CD4-positive, alpha-beta T cell treated with Interleukin-10 for 1 hour (primary cell): ENCODE measurements at regions not wholly inside any gene's neighbourhood (a gene's known extent, or its start where the extent isn't known, plus 50 kb on each side); places are given as distances from the start of the nearest gene placed in this dataset.
"Not testable (repeated sequence)": the region's sequence is repeated elsewhere in the genome, so short reads cannot be mapped to it uniquely, and the experiment has no call there.

Source experiments
- DNase-seq: peaks from one replicate; pipeline ENCODE4 v3.0.0-alpha.2; 2020

GRCh38 chr14:30387871-30388270 is 171.1 kb upstream of the G2E3 start:
- DNase-seq, result no peak

GRCh38 chr14:30389134-30389876 is 169.7 kb upstream of the G2E3 start:
- DNase-seq, result no peak

- no peak for DNase-seq
Observed at GRCh38 chr14:30389877-30390385, 169.0 kb upstream of the G2E3 start.

GRCh38 chr14:30395065-30395464 is 163.9 kb upstream of the G2E3 start:
- no peak for DNase-seq

GRCh38 chr14:30402846-30403245 is 156.1 kb upstream of the G2E3 start:
- no peak for DNase-seq

- no peak for DNase-seq
Observed at GRCh38 chr14:30403791-30404190, 155.2 kb upstream of the G2E3 start.

GRCh38 chr14:30409508-30410015 is 149.4 kb upstream of the G2E3 start:
- DNase-seq, result not testable (repeated sequence)

- DNase-seq, result no peak
Observed at GRCh38 chr14:30410986-30411385, 148.0 kb upstream of the G2E3 start.

- not testable (repeated sequence) for DNase-seq
Observed at GRCh38 chr14:30413184-30413583, 145.8 kb upstream of the G2E3 start.

GRCh38 chr14:30417121-30417520 is 141.8 kb upstream of the G2E3 start:
- no peak for DNase-seq

GRCh38 chr14:30417999-30418398 is 141.0 kb upstream of the G2E3 start:
- DNase-seq, result no peak

- DNase-seq, result no peak
Observed at GRCh38 chr14:30419037-30419436, 139.9 kb upstream of the G2E3 start.

- DNase-seq, result no peak
Observed at GRCh38 chr14:30420515-30420914, 138.4 kb upstream of the G2E3 start.

- DNase-seq, result no peak
Observed at GRCh38 chr14:30426463-30426862, 132.5 kb upstream of the G2E3 start.

- no peak for DNase-seq
Observed at GRCh38 chr14:30427401-30427800, 131.6 kb upstream of the G2E3 start.

GRCh38 chr14:30427846-30428245 is 131.1 kb upstream of the G2E3 start:
- no peak for DNase-seq

GRCh38 chr14:30431552-30431951 is 127.4 kb upstream of the G2E3 start:
- DNase-seq, result no peak

- no peak for DNase-seq
Observed at GRCh38 chr14:30440961-30441360, 118.0 kb upstream of the G2E3 start.

GRCh38 chr14:30443368-30444007 is 115.5 kb upstream of the G2E3 start:
- no peak for DNase-seq

- DNase-seq, result no peak
Observed at GRCh38 chr14:30444451-30444850, 114.5 kb upstream of the G2E3 start.

- no peak for DNase-seq
Observed at GRCh38 chr14:30445011-30445793, 113.8 kb upstream of the G2E3 start.

- DNase-seq, result no peak
Observed at GRCh38 chr14:30445852-30446251, 113.1 kb upstream of the G2E3 start.
